ENCODE measurements at regions not wholly inside any gene's neighbourhood (a gene's known extent, or its start where the extent isn't known, plus 50 kb on each side); places are given as distances from the start of the nearest gene placed in this dataset.

DNA sequence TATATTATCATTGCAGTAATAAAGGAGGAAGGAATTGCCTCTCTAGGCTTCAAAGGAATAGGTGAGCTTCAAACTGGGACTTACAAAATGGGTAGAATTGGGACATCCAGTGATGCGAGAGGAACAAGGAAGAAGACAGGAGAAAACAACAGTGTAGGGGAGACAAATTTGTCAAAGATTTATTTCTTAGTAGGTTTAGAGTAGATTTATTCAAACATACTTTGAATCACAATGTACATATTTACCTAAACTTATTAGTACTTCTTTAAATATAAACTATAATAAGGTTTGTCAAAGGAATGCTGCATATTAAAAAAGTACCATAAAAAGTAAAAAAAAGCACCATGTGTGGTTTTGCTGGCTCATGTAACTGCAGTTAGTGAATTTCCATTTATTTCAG lies 161.4 kb upstream of the CDH2 start:
- no peak overlapping the region for H3K4me2 ChIP-seq (ENCODE audit: extremely low read depth, insufficient read depth, low read length)
- TF ChIP-seq EZH2 (IDR thresholded peaks at IDR 0.05; ENCODE audit: low read length, missing control alignments): no peak
- TF ChIP-seq CTCF (conservative IDR thresholded peaks at IDR 0.05 in 1 of 2, IDR thresholded peaks at IDR 0.05 in 1 of 2; ENCODE audit: low read depth in 1 of 2, low read length in 2 of 2): no peak
- no peak for DNase-seq (ENCODE audit: low read depth in 2 of 2)
- no peak overlapping the region for H3K4me3 ChIP-seq (replicated peaks in 1 of 4; ENCODE audit: control extremely low read depth in 1 of 4, insufficient read depth in 1 of 4, low read depth in 3 of 4, low read length in 4 of 4)
- H3K4me1 ChIP-seq (ENCODE audit: control insufficient read depth, extremely low read depth, insufficient read depth, low read length): no peaks in the 10 kb centered on the region
- no peaks in the 10 kb centered on the region for H3K27me3 ChIP-seq (ENCODE audit: control insufficient read depth, insufficient read depth, low read length)
- no peak overlapping the region for H2AFZ ChIP-seq (ENCODE audit: low read length)
- H3K79me2 ChIP-seq (ENCODE audit: control insufficient read depth, insufficient read depth, low read length): no peaks in the 10 kb centered on the region
- H4K20me1 ChIP-seq (ENCODE audit: control insufficient read depth, extremely low read depth, insufficient read depth, low read length): no peaks in the 10 kb centered on the region
- H3K27ac ChIP-seq (ENCODE audit: insufficient read depth, low read length): no peak overlapping the region
- no peak overlapping the region for H3K9ac ChIP-seq (ENCODE audit: insufficient read depth, low read length)
- H3K9me3 ChIP-seq (ENCODE audit: control insufficient read depth, insufficient read depth, low read depth, low read length): no peaks in the 10 kb centered on the region
- no peaks in the 10 kb centered on the region for H3K36me3 ChIP-seq (ENCODE audit: control insufficient read depth, insufficient read depth, low read length)

DNA sequence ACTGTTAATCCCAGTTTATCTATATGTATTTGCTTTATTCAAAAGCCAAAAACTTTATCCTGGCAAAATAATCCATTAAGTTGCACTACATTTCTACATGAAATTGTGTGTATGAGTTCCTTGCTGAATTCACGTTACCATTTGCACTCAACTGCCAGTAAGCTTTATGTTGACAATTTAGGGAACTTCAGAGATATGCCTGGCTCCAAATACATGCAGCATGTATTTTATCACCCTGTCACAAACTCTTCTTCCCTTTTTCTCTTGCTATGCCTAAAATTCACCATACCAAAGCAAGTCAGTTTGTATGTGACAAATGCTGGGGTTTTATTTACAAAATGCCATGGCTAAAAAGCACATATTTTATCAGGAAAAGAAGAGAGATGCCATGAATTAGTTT lies 157.6 kb upstream of the CDH2 start:
- Histone ChIP-seq H3K9me3 (ENCODE audit: control insufficient read depth, insufficient read depth, low read depth, low read length) (no peaks in the 10 kb centered on the region), H3K4me3 (replicated peaks in 1 of 4; ENCODE audit: control extremely low read depth in 1 of 4, insufficient read depth in 1 of 4, low read depth in 3 of 4, low read length in 4 of 4) (no peak overlapping the region), H3K79me2 (ENCODE audit: control insufficient read depth, insufficient read depth, low read length) (no peaks in the 10 kb centered on the region), H3K9ac (ENCODE audit: insufficient read depth, low read length) (no peak overlapping the region), H2AFZ (ENCODE audit: low read length) (no peak overlapping the region), H3K4me2 (ENCODE audit: extremely low read depth, insufficient read depth, low read length) (no peak overlapping the region), H4K20me1 (ENCODE audit: control insufficient read depth, extremely low read depth, insufficient read depth, low read length) (no peaks in the 10 kb centered on the region), H3K36me3 (ENCODE audit: control insufficient read depth, insufficient read depth, low read length) (no peaks in the 10 kb centered on the region), H3K4me1 (ENCODE audit: control insufficient read depth, extremely low read depth, insufficient read depth, low read length) (no peaks in the 10 kb centered on the region), H3K27ac (ENCODE audit: insufficient read depth, low read length) (no peak overlapping the region), H3K27me3 (ENCODE audit: control insufficient read depth, insufficient read depth, low read length) (no peaks in the 10 kb centered on the region)
- TF ChIP-seq CTCF (conservative IDR thresholded peaks at IDR 0.05 in 1 of 2, IDR thresholded peaks at IDR 0.05 in 1 of 2; ENCODE audit: low read depth in 1 of 2, low read length in 2 of 2) (no peak), EZH2 (IDR thresholded peaks at IDR 0.05; ENCODE audit: low read length, missing control alignments) (no peak)
- no peak for DNase-seq (ENCODE audit: low read depth in 2 of 2)

DNA sequence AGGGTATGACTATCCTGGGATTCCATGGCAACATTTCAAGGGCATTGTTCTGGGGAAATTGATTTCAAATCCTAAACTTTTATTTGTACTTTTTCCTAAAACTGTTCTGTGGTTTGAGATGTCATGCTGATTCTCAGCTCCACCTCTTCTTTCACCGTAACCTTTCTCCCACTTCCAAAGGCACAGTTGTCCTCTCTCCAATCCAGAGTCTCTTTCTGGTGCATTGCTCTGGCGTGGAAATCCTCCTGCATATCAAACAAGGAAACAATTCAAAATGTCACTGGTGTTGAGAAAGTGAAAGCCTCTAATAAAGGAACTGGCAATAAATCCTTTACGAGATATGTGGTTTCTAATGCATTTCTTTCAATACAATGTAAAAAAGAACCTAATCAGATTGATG lies 155.1 kb upstream of the CDH2 start:
- Histone ChIP-seq H3K36me3 (ENCODE audit: control insufficient read depth, insufficient read depth, low read length) (no peaks in the 10 kb centered on the region), H2AFZ (ENCODE audit: low read length) (no peak overlapping the region), H3K4me3 (replicated peaks in 1 of 4; ENCODE audit: control extremely low read depth in 1 of 4, insufficient read depth in 1 of 4, low read depth in 3 of 4, low read length in 4 of 4) (no peak overlapping the region), H3K4me2 (ENCODE audit: extremely low read depth, insufficient read depth, low read length) (no peak overlapping the region), H3K27me3 (ENCODE audit: control insufficient read depth, insufficient read depth, low read length) (no peaks in the 10 kb centered on the region), H3K9me3 (ENCODE audit: control insufficient read depth, insufficient read depth, low read depth, low read length) (no peaks in the 10 kb centered on the region), H3K27ac (ENCODE audit: insufficient read depth, low read length) (no peak overlapping the region), H3K79me2 (ENCODE audit: control insufficient read depth, insufficient read depth, low read length) (no peaks in the 10 kb centered on the region), H4K20me1 (ENCODE audit: control insufficient read depth, extremely low read depth, insufficient read depth, low read length) (no peaks in the 10 kb centered on the region), H3K4me1 (ENCODE audit: control insufficient read depth, extremely low read depth, insufficient read depth, low read length) (no peaks in the 10 kb centered on the region), H3K9ac (ENCODE audit: insufficient read depth, low read length) (no peak overlapping the region)
- TF ChIP-seq CTCF (conservative IDR thresholded peaks at IDR 0.05 in 1 of 2, IDR thresholded peaks at IDR 0.05 in 1 of 2; ENCODE audit: low read depth in 1 of 2, low read length in 2 of 2) (no peak), EZH2 (IDR thresholded peaks at IDR 0.05; ENCODE audit: low read length, missing control alignments) (no peak)
- DNase-seq (ENCODE audit: low read depth in 2 of 2): no peak

Data from fibroblast of lung (primary cell).